Body of pancreas (tissue), 4 donors: ENCODE measurements at regions not wholly inside any gene's neighbourhood (a gene's known extent, or its start where the extent isn't known, plus 50 kb on each side); places are given as distances from the start of the nearest gene placed in this dataset.

Source experiments
- CTCF ChIP-seq, 7 experiments: fragments of 450-650 bp in 4 of 7; fragments of 200-600 bp in 3 of 7; sonication (generic) in 3 of 7; IDR thresholded peaks; one replicate each; pipeline ENCODE4 v1.5.1; 2016 to 2019; ENCODE audit warnings: antibody characterized with exemption in 7 of 7
- POLR2A ChIP-seq, 3 donors: fragments of 450-650 bp; IDR thresholded peaks; one replicate each; pipeline ENCODE4 v1.6.1; 2016; ENCODE audit warnings: antibody characterized with exemption in 3 of 3, mild to moderate bottlenecking in 2 of 3

DNA sequence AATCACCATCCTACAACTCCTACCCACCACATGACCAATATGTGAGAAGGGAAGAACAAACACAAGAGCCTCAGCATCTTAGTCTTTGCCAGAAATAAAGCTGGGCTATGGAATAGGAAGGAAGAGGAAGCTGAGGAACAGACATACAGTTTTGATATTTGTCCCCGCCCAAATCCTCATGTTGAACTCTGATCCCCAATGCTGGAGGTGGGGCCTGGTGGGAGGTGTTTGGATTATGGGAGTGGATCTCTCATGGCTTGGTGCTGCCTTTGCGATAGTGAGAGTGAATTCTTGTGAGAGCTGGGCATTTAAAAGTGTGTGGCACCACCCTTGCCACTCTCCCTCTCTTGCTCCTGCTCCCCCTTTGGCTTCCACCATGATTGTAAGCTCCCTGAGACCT is 52.4 kb upstream of the NLK start:
- TF ChIP-seq CTCF (IDR thresholded peaks at IDR 0.05): no peak
- TF ChIP-seq POLR2A (IDR thresholded peaks at IDR 0.05): no peak
